SK-N-SH treated with all-trans-retinoic acid at 6 μM for 48 hours (cell line): ENCODE measurements at regions not wholly inside any gene's neighbourhood (a gene's known extent, or its start where the extent isn't known, plus 50 kb on each side); places are given as distances from the start of the nearest gene placed in this dataset.

Experiments
- ATAC-seq: fragments of 200-7000 bp; cut with Tn5 transposase; 3 replicates; pipeline ENCODE4 v1.9.1; 2020; ENCODE audit warnings: mild to moderate bottlenecking, moderate library complexity
- ARNTL ChIP-seq: fragments of 450-650 bp; formaldehyde crosslinking; IDR thresholded peaks from 2 replicates; pipeline ENCODE4 v1.5.0; 2020; ENCODE audit warnings: low read depth, mild to moderate bottlenecking, moderate library complexity, borderline replicate concordance
- BACH2 ChIP-seq: fragments of 250-450 bp; sonication (Bioruptor Pico); IDR thresholded peaks from 2 replicates; pipeline ENCODE4 v1.9.0; 2021; ENCODE audit warnings: mild to moderate bottlenecking, borderline replicate concordance
- CREB5 ChIP-seq: fragments of 250-450 bp; sonication (Bioruptor Pico); IDR thresholded peaks from 2 replicates; pipeline ENCODE4 v1.5.1; 2020; ENCODE audit warnings: low read depth, mild to moderate bottlenecking, moderate library complexity
- CSDC2 ChIP-seq: fragments of 250-450 bp; sonication (Bioruptor Pico); IDR thresholded peaks from 2 replicates; pipeline ENCODE4 v1.5.0; 2020; ENCODE audit warnings: mild to moderate bottlenecking, moderate library complexity
- CSRNP3 ChIP-seq: fragments of 250-450 bp; sonication (Bioruptor Pico); IDR thresholded peaks from 2 replicates; pipeline ENCODE4 v1.5.1; 2021; ENCODE audit warnings: mild to moderate bottlenecking, moderate library complexity
- ESRRG ChIP-seq: fragments of 250-450 bp; sonication (Bioruptor Pico); IDR thresholded peaks from 2 replicates; pipeline ENCODE4 v1.6.1; 2021; ENCODE audit warnings: mild to moderate bottlenecking
- GLIS3 ChIP-seq: fragments of 250-450 bp; sonication (Bioruptor Pico); IDR thresholded peaks from 2 replicates; pipeline ENCODE4 v1.5.0; 2020; ENCODE audit warnings: mild to moderate bottlenecking, moderate library complexity
- ISL1 ChIP-seq: fragments of 250-450 bp; sonication (Bioruptor Pico); IDR thresholded peaks from 2 replicates; pipeline ENCODE4 v2.1.2; 2022; ENCODE audit warnings: mild to moderate bottlenecking, moderate library complexity
- OSR1 ChIP-seq: fragments of 250-450 bp; sonication (Bioruptor Pico); IDR thresholded peaks from 2 replicates; pipeline ENCODE4 v1.8.0; 2022; ENCODE audit warnings: moderate library complexity, mild to moderate bottlenecking, inconsistent platforms
- POU6F1 ChIP-seq: fragments of 250-450 bp; sonication (Bioruptor Pico); IDR thresholded peaks from 2 replicates; pipeline ENCODE4 v1.8.0; 2021; ENCODE audit warnings: low read depth, mild to moderate bottlenecking, moderate library complexity, borderline replicate concordance
- PPARA ChIP-seq: fragments of 250-450 bp; sonication (Bioruptor Pico); IDR thresholded peaks from 2 replicates; pipeline ENCODE4 v1.5.0; 2020; ENCODE audit warnings: mild to moderate bottlenecking, borderline replicate concordance
- RARB ChIP-seq: fragments of 250-450 bp; sonication (Bioruptor Pico); IDR thresholded peaks from 2 replicates; pipeline ENCODE4 v1.8.0; 2021; ENCODE audit warnings: mild to moderate bottlenecking, moderate library complexity
- SNAI2 ChIP-seq: fragments of 250-450 bp; sonication (Bioruptor Pico); IDR thresholded peaks from 2 replicates; pipeline ENCODE4 v1.5.0; 2020; ENCODE audit warnings: mild to moderate bottlenecking, moderate library complexity
- TCF4 ChIP-seq: fragments of 250-450 bp; sonication (Bioruptor Pico); IDR thresholded peaks from 2 replicates; pipeline ENCODE4 v1.8.0; 2021; ENCODE audit warnings: mild to moderate bottlenecking, moderate library complexity, borderline replicate concordance
- TOX ChIP-seq: fragments of 250-450 bp; sonication (Bioruptor Pico); IDR thresholded peaks from 2 replicates; pipeline ENCODE4 v1.8.0; 2021; ENCODE audit warnings: mild to moderate bottlenecking, moderate library complexity, borderline replicate concordance
- TSHZ2 ChIP-seq: fragments of 250-450 bp; sonication (Bioruptor Pico); IDR thresholded peaks from 2 replicates; pipeline ENCODE4 v1.5.0; 2020; ENCODE audit warnings: mild to moderate bottlenecking, moderate library complexity
- ZC3H10 ChIP-seq: fragments of 250-450 bp; sonication (Bioruptor Pico); IDR thresholded peaks from 2 replicates; pipeline ENCODE4 v1.5.1; 2021; ENCODE audit warnings: mild to moderate bottlenecking, moderate library complexity
- ZFP3 ChIP-seq: fragments of 250-450 bp; sonication (Bioruptor Pico); IDR thresholded peaks from 2 replicates; pipeline ENCODE4 v1.5.0; 2020; ENCODE audit warnings: mild to moderate bottlenecking, moderate library complexity
- ZFP30 ChIP-seq: fragments of 450-650 bp; formaldehyde crosslinking; IDR thresholded peaks from 2 replicates; pipeline ENCODE4 v1.5.0; 2022; ENCODE audit warnings: mild to moderate bottlenecking, moderate library complexity
- ZNF565 ChIP-seq: fragments of 450-650 bp; formaldehyde crosslinking; conservative IDR thresholded peaks from 2 replicates; pipeline ENCODE4 v1.5.0; 2020; ENCODE audit warnings: low read depth, mild to moderate bottlenecking, moderate library complexity
- ZNF70 ChIP-seq: fragments of 450-650 bp; formaldehyde crosslinking; IDR thresholded peaks from 2 replicates; pipeline ENCODE4 v1.5.0; 2020; ENCODE audit warnings: mild to moderate bottlenecking, moderate library complexity
- ZNF8 ChIP-seq: fragments of 450-650 bp; formaldehyde crosslinking; IDR thresholded peaks from 2 replicates; pipeline ENCODE4 v1.5.0; 2020; ENCODE audit warnings: mild to moderate bottlenecking, moderate library complexity
- TF ChIP-seq, protein P1 (sequence below): fragments of 250-450 bp; sonication (Bioruptor Pico); IDR thresholded peaks from 2 replicates; pipeline ENCODE4 v1.8.0; 2020; ENCODE audit warnings: mild to moderate bottlenecking, moderate library complexity, borderline replicate concordance

DNA sequence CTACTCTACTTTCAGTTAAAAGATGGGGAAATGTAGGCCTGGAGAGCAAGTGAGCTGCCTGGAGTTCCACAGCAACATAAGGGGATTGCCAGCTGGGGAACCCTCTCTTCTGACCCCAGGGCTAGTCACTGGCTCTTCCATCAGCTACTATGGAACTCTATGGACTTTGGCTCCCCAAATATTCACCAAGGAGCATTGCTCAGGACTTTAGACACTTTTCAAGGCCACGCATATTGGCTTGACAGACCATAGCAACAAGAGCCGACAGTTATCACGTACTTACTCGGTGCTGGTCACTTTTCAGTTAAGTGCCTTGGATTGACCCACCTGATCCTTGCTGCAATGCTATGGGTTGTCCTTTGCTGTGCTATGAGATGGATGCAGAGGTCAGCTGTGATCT lies 360.7 kb upstream of the CHD6 start:
- ATAC-seq, result no peak
- no peak for TF ChIP-seq ISL1 (CRISPR knock-in tag)
- no peak for TF ChIP-seq ARNTL (CRISPR knock-in tag)
- no peak for TF ChIP-seq ZNF565 (CRISPR knock-in tag)
- no peak for TF ChIP-seq CREB5 (CRISPR knock-in tag)

DNA sequence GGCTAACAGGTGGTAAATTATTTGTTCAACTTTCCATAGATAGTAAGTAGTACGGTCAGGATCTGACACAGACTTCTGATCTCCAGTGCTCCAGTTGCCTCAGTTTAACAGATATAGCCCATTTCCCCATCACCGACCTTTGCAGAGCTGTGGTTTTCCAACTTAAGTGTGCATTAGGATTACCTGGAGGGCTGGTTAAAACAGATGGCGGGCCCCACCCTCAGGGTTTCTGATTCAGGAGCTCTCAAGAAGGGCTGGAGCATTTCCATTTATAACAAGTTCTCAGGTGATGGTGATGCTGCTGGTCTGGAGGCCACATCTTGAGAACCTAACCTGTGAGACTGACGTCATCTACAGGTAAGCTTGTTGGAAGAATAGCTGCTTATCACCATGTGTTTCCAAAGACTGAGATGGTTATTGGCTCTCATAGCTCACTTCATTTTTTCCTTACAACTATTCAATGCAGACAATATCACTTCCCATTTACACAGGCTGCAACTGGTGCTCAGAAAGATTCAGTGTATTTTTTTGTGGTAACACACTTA lies 360.1 kb upstream of the CHD6 start:
- no peak for TF ChIP-seq TCF4 (CRISPR knock-in tag)
- TF ChIP-seq BACH2 (CRISPR knock-in tag), result no peak
- no peak for TF ChIP-seq PPARA (CRISPR knock-in tag)
- no peak for TF ChIP-seq ISL1 (CRISPR knock-in tag)
- TF ChIP-seq CSRNP3 (CRISPR knock-in tag), result no peak
- no peak for TF ChIP-seq TSHZ2 (CRISPR knock-in tag)
- no peak for TF ChIP-seq ZFP30
- TF ChIP-seq ARNTL (CRISPR knock-in tag), result no peak
- no peak for TF ChIP-seq RARB (CRISPR knock-in tag)
- no peak for TF ChIP-seq ZFP3 (CRISPR knock-in tag)
- no peak for TF ChIP-seq ESRRG
- no peak for TF ChIP-seq ZNF70 (CRISPR knock-in tag)
- TF ChIP-seq POU6F1 (CRISPR knock-in tag), result no peak
- no peak for TF ChIP-seq OSR1 (CRISPR knock-in tag)
- no peak for TF ChIP-seq TOX (CRISPR knock-in tag)
- TF ChIP-seq ZNF565 (CRISPR knock-in tag), result no peak
- TF ChIP-seq SNAI2, result no peak
- TF ChIP-seq CSDC2 (CRISPR knock-in tag), result no peak
- TF ChIP-seq ZC3H10, result no peak
- ATAC-seq, result no peak

DNA sequence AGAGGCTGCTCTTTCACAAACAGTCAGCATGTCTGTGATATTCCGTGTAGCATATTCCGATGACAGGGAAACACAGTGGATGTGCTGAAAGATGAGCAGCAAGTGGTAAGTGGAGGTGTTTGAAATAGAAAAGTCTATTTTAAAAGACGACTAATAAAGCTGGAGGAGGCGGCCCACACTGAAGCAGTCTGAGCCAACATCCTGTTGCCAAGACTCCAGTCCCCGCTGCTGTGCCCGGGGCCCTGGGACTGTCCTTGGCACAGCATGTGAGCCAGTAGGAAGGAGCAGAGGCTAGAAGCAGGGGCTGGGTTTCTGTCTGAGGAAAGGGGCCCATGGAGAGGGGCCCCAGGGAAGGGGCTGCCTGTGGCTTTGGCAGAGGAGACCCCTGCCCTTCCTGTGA lies 351.5 kb upstream of the CHD6 start:
- no peak for ATAC-seq
- TF ChIP-seq, protein P1, sequence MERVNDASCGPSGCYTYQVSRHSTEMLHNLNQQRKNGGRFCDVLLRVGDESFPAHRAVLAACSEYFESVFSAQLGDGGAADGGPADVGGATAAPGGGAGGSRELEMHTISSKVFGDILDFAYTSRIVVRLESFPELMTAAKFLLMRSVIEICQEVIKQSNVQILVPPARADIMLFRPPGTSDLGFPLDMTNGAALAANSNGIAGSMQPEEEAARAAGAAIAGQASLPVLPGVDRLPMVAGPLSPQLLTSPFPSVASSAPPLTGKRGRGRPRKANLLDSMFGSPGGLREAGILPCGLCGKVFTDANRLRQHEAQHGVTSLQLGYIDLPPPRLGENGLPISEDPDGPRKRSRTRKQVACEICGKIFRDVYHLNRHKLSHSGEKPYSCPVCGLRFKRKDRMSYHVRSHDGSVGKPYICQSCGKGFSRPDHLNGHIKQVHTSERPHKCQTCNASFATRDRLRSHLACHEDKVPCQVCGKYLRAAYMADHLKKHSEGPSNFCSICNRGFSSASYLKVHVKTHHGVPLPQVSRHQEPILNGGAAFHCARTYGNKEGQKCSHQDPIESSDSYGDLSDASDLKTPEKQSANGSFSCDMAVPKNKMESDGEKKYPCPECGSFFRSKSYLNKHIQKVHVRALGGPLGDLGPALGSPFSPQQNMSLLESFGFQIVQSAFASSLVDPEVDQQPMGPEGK (CRISPR knock-in tag), result no peak
- TF ChIP-seq GLIS3 (CRISPR knock-in tag) (no peak), ZFP30 (no peak), ZNF8 (CRISPR knock-in tag) (no peak), BACH2 (CRISPR knock-in tag) (no peak), ARNTL (CRISPR knock-in tag) (no peak), OSR1 (CRISPR knock-in tag) (no peak), ZFP3 (CRISPR knock-in tag) (no peak)
